Testis (tissue), 2 donors: ENCODE measurements at regions not wholly inside any gene's neighbourhood (a gene's known extent, or its start where the extent isn't known, plus 50 kb on each side); places are given as distances from the start of the nearest gene placed in this dataset.

Experiments
- DNase-seq: peaks from one replicate; pipeline ENCODE4 v3.0.0-alpha.2; 2019
- H3K27ac ChIP-seq, 2 donors: fragments of 200-600 bp; sonication (generic); one replicate each; pipeline ENCODE4 v1.5.1; 2019
- H3K27me3 ChIP-seq: fragments of 200-600 bp; sonication (generic); one replicate; pipeline ENCODE4 v1.5.1; 2019
- H3K36me3 ChIP-seq: fragments of 200-600 bp; sonication (generic); one replicate; pipeline ENCODE4 v1.5.1; 2017; ENCODE audit warnings: low read depth; ENCODE audit errors: missing control alignments
- H3K4me1 ChIP-seq: fragments of 200-600 bp; sonication (generic); one replicate; pipeline ENCODE4 v1.5.1; 2019
- H3K4me3 ChIP-seq, 2 donors: fragments of 200-600 bp; sonication (generic); one replicate each; pipeline ENCODE4 v1.5.1; 2017 to 2019
- H3K9me3 ChIP-seq: fragments of 200-600 bp; sonication (generic); one replicate; pipeline ENCODE4 v1.5.1; 2017
- CTCF ChIP-seq, 3 experiments: fragments of 450-650 bp in 2 of 3; fragments of 200-600 bp in 1 of 3; sonication (generic) in 1 of 3; IDR thresholded peaks; one replicate each; pipeline ENCODE4 v1.5.1; 2016 to 2019; ENCODE audit warnings: antibody characterized with exemption in 3 of 3, mild to moderate bottlenecking in 2 of 3, moderate library complexity in 1 of 3
- POLR2A ChIP-seq: fragments of 450-650 bp; IDR thresholded peaks from one replicate; pipeline ENCODE4 v1.6.1; 2017; ENCODE audit warnings: antibody characterized with exemption, mild to moderate bottlenecking, moderate library complexity
- WGBS, 2 donors: methylation state at CpG; one replicate each; pipeline ENCODE4 v1.1.5; 2018; 5-methylcytosine and 5-hydroxymethylcytosine counted together
- intact Hi-C: fragments of 100-400 bp; cut with DNase I; formaldehyde crosslinking; loops from one replicate; pipeline ENCODE4 v1.15.1; 2023; ENCODE audit warnings: low total_unique reads

- Histone ChIP-seq H3K27ac (no peak overlapping the region), H3K9me3 (no peaks in the 10 kb centered on the region), H3K36me3 (no peaks in the 10 kb centered on the region), H3K27me3 (no peaks in the 10 kb centered on the region), H3K4me1 (no peaks in the 10 kb centered on the region), H3K4me3 (no peak overlapping the region)
- DNase-seq, result no peak
- intact Hi-C loops, result no loop called here
- no peak for TF ChIP-seq CTCF (IDR thresholded peaks at IDR 0.05)
- TF ChIP-seq POLR2A, result no peak
- WGBS, 2 donors, result 88 to 90% methylated on average over 21 to 30 of the region's 30 CpGs
These were observed 144.8 kb upstream of the GPC1 start for GRCh38 chr2:240290432-240291336.

- Histone ChIP-seq H3K4me3 (no peak overlapping the region), H3K9me3 (no peaks in the 10 kb centered on the region), H3K4me1 (no peaks in the 10 kb centered on the region), H3K27ac (no peak overlapping the region), H3K36me3 (no peaks in the 10 kb centered on the region), H3K27me3 (no peaks in the 10 kb centered on the region)
- DNase-seq, result no peak
- intact Hi-C loops, result no loop called here
- WGBS, 2 donors, result 84 to 88% methylated on average over 16 of the region's 16 CpGs
- no peak for TF ChIP-seq POLR2A
- no peak for TF ChIP-seq CTCF (IDR thresholded peaks at IDR 0.05)
These were observed 144.0 kb upstream of the GPC1 start for GRCh38 chr2:240291337-240292034.

GRCh38 chr2:240292035-240292574, 143.4 kb upstream of the GPC1 start:
- Histone ChIP-seq H3K4me1 (no peaks in the 10 kb centered on the region), H3K27me3 (no peaks in the 10 kb centered on the region), H3K36me3 (no peaks in the 10 kb centered on the region), H3K4me3 (no peak overlapping the region), H3K27ac (no peak overlapping the region), H3K9me3 (no peaks in the 10 kb centered on the region)
- DNase-seq, result no peak
- no peak for TF ChIP-seq CTCF (IDR thresholded peaks at IDR 0.05)
- WGBS, 2 donors, result 81 to 95% methylated on average over 5 to 8 of the region's 8 CpGs
- intact Hi-C loops, result no loop called here

- no peak overlapping the region for H3K27ac ChIP-seq
- no peaks in the 10 kb centered on the region for H3K4me1 ChIP-seq
These were observed 142.6 kb upstream of the GPC1 start for GRCh38 chr2:240292619-240293525.

More at GRCh38 chr2:240292619-240293525, 142.6 kb upstream of the GPC1 start:
- Histone ChIP-seq H3K9me3 (no peaks in the 10 kb centered on the region), H3K4me3 (no peak overlapping the region), H3K36me3 (no peaks in the 10 kb centered on the region), H3K27me3 (no peaks in the 10 kb centered on the region)
- 80 to 92% methylated on average over 13 to 15 of the region's 15 CpGs for WGBS, 2 donors
- intact Hi-C loops, result no loop called here
- DNase-seq, result no peak
- TF ChIP-seq CTCF (IDR thresholded peaks at IDR 0.05) (no peak), POLR2A (no peak)
